Stomach smooth muscle (tissue), 2 donors: ENCODE measurements at regions not wholly inside any gene's neighbourhood (a gene's known extent, or its start where the extent isn't known, plus 50 kb on each side); places are given as distances from the start of the nearest gene placed in this dataset.
"Not testable (repeated sequence)": the region's sequence is repeated elsewhere in the genome, so short reads cannot be mapped to it uniquely, and the experiment has no call there.

Experiments
- H3K27ac ChIP-seq: one replicate; pipeline ENCODE4 v1.7.0; 2013; ENCODE audit warnings: mild to moderate bottlenecking, low read length, inconsistent platforms
- H3K27me3 ChIP-seq, 2 donors: one replicate each; pipeline ENCODE4 v1.7.0; 2013; ENCODE audit warnings: low read length in 2 of 2; ENCODE audit not compliant: insufficient read depth in 2 of 2, control insufficient read depth in 1 of 2
- H3K36me3 ChIP-seq, 2 donors: one replicate each; pipeline ENCODE4 v1.7.0; 2013; ENCODE audit warnings: low read length in 2 of 2; ENCODE audit not compliant: control insufficient read depth in 2 of 2, insufficient read depth in 2 of 2
- H3K4me1 ChIP-seq: one replicate; pipeline ENCODE4 v1.7.0; 2013; ENCODE audit warnings: low read length; ENCODE audit not compliant: control insufficient read depth, insufficient read depth
- H3K4me3 ChIP-seq, 2 donors: one replicate each; pipeline ENCODE4 v1.7.0; 2013; ENCODE audit warnings: low read length in 2 of 2
- H3K9ac ChIP-seq, 2 donors: one replicate each; pipeline ENCODE4 v1.7.0; 2013; ENCODE audit warnings: low read length in 2 of 2, mild to moderate bottlenecking in 1 of 2
- H3K9me3 ChIP-seq, 2 donors: one replicate each; pipeline ENCODE4 v1.7.0; 2013; ENCODE audit warnings: low read length in 2 of 2; ENCODE audit not compliant: control insufficient read depth in 2 of 2
- donor health status: healthy.
- donor health status: Pancreatic carcinoma.

- no peaks in the 10 kb centered on the region for H3K9me3 ChIP-seq
- H3K27me3 ChIP-seq, result no peaks in the 10 kb centered on the region
- no peak overlapping the region for H3K4me3 ChIP-seq
- H3K27ac ChIP-seq, result no peak overlapping the region
- H3K36me3 ChIP-seq, result no peaks in the 10 kb centered on the region
- H3K9ac ChIP-seq, result no peak overlapping the region
- H3K4me1 ChIP-seq, result no peaks in the 10 kb centered on the region
Observed at GRCh38 chr5:51225789-51226742, 157.2 kb upstream of the ISL1 start.

GRCh38 chr5:51227963-51228470 is 155.2 kb upstream of the ISL1 start:
- H3K36me3 ChIP-seq, result no peaks in the 10 kb centered on the region
- H3K4me3 ChIP-seq, result no peak overlapping the region
- H3K9ac ChIP-seq, result no peak overlapping the region
- H3K27me3 ChIP-seq, result no peaks in the 10 kb centered on the region
- H3K4me1 ChIP-seq, result no peaks in the 10 kb centered on the region
- H3K9me3 ChIP-seq, result no peaks in the 10 kb centered on the region
- H3K27ac ChIP-seq, result no peak overlapping the region

GRCh38 chr5:51230336-51230735 is 152.9 kb upstream of the ISL1 start:
- H3K9me3 ChIP-seq, result no peaks in the 10 kb centered on the region
- H3K27me3 ChIP-seq, result no peaks in the 10 kb centered on the region
- no peaks in the 10 kb centered on the region for H3K4me1 ChIP-seq
- no peak overlapping the region for H3K9ac ChIP-seq
- H3K27ac ChIP-seq, result no peak overlapping the region
- no peaks in the 10 kb centered on the region for H3K36me3 ChIP-seq
- no peak overlapping the region for H3K4me3 ChIP-seq

DNA sequence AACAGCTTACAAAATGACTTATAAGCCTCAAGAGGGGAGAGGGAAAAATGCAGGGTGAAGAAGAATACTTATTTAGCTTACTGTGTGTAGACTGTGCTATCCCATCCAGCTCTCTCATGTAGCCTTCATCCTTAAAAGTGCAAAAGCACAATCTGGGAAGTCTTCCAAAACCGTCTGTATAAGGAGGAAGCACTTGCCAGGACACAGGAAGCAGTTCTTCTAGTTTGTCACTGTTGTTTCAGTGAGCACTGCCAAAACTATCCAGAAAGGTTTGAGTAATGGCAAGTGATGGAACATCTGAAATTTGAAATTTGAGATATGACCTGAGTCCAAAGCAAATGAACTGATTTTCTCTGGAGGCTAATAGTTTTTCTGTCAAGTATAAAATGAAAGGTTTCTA is 140.8 kb upstream of the ISL1 start:
- no peak overlapping the region for H3K9ac ChIP-seq
- no peaks in the 10 kb centered on the region for H3K27me3 ChIP-seq
- no peak overlapping the region for H3K27ac ChIP-seq
- no peak overlapping the region for H3K4me3 ChIP-seq
- H3K9me3 ChIP-seq, result no peaks in the 10 kb centered on the region
- H3K36me3 ChIP-seq, result no peaks in the 10 kb centered on the region
- no peaks in the 10 kb centered on the region for H3K4me1 ChIP-seq

GRCh38 chr5:51250957-51251356 is 132.3 kb upstream of the ISL1 start:
- not testable (repeated sequence) for H3K27ac ChIP-seq, H3K4me3 ChIP-seq, H3K9ac ChIP-seq, H3K9me3 ChIP-seq, H3K4me1 ChIP-seq, H3K36me3 ChIP-seq, H3K27me3 ChIP-seq

- H3K9me3 ChIP-seq, result no peaks in the 10 kb centered on the region
- H3K4me1 ChIP-seq, result no peaks in the 10 kb centered on the region
- no peak overlapping the region for H3K27ac ChIP-seq
- no peaks in the 10 kb centered on the region for H3K27me3 ChIP-seq
- no peaks in the 10 kb centered on the region for H3K36me3 ChIP-seq
- no peak overlapping the region for H3K9ac ChIP-seq
- no peak overlapping the region for H3K4me3 ChIP-seq
Observed at GRCh38 chr5:51271261-51271660, 112.0 kb upstream of the ISL1 start.

DNA sequence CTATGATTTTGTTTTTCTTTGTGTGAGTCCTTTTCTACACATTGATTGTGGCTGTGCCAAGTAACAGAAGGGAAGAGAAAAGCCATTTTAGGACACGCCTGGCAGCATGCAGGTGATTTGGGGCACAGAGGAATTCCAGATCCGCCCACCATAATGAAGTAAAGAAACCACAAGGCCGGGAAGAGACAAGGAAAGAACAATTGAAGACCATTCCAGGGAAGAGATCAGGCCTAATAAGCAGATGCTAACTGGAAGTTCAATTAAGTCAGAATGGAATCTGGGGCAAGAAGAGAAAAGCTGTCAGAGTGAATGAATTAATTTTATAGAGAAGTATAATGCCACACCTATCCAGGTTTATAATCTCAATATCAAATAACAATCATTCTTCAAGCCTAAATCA is 110.2 kb upstream of the ISL1 start:
- no peaks in the 10 kb centered on the region for H3K9me3 ChIP-seq
- no peaks in the 10 kb centered on the region for H3K27me3 ChIP-seq
- H3K27ac ChIP-seq, result no peak overlapping the region
- H3K9ac ChIP-seq, result no peak overlapping the region
- H3K4me3 ChIP-seq, result no peak overlapping the region
- no peaks in the 10 kb centered on the region for H3K4me1 ChIP-seq
- no peaks in the 10 kb centered on the region for H3K36me3 ChIP-seq

- no peak overlapping the region for H3K9ac ChIP-seq
- no peaks in the 10 kb centered on the region for H3K4me1 ChIP-seq
- H3K4me3 ChIP-seq, result no peak overlapping the region
- H3K27ac ChIP-seq, result no peak overlapping the region
- H3K36me3 ChIP-seq, result no peaks in the 10 kb centered on the region
- H3K9me3 ChIP-seq, result no peaks in the 10 kb centered on the region
- no peaks in the 10 kb centered on the region for H3K27me3 ChIP-seq
Observed at GRCh38 chr5:51273871-51274270, 109.4 kb upstream of the ISL1 start.

DNA sequence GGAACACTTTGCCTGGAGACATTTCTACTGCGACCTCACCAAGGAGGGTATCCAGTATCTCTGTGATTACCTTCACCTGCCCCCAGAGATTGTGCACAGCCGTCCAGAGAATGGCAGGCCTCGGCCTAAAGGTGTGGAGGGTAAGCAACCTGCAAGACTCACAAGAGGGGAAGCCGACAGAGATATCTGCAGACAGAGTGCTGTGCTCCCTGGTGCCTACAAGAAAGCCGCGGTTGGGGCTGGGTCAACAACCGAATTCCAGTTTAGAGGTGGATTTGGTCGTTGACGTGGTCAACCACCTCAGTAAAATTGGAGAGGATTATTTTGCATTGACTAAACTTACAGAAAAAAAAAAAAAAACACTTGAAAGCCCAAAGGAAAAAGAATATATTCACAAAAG is 107.8 kb upstream of the ISL1 start:
- Histone ChIP-seq H3K9me3 (no peaks in the 10 kb centered on the region), H3K36me3 (no peaks in the 10 kb centered on the region), H3K4me3 (no peak overlapping the region), H3K9ac (no peak overlapping the region), H3K27ac (no peak overlapping the region), H3K27me3 (no peaks in the 10 kb centered on the region), H3K4me1 (no peaks in the 10 kb centered on the region)

- H3K4me1 ChIP-seq, result no peaks in the 10 kb centered on the region
- H3K27ac ChIP-seq, result no peak overlapping the region
- H3K9ac ChIP-seq, result no peak overlapping the region
- no peaks in the 10 kb centered on the region for H3K36me3 ChIP-seq
- H3K4me3 ChIP-seq, result no peak overlapping the region
- H3K27me3 ChIP-seq, result no peaks in the 10 kb centered on the region
- H3K9me3 ChIP-seq, result no peaks in the 10 kb centered on the region
Observed at GRCh38 chr5:51276250-51276649, 107.0 kb upstream of the ISL1 start.

- Histone ChIP-seq H3K36me3 (no peaks in the 10 kb centered on the region), H3K4me1 (no peaks in the 10 kb centered on the region), H3K27me3 (no peaks in the 10 kb centered on the region), H3K9me3 (no peaks in the 10 kb centered on the region), H3K4me3 (no peak overlapping the region), H3K9ac (no peak overlapping the region), H3K27ac (no peak overlapping the region)
Observed at GRCh38 chr5:51278539-51278938, 104.7 kb upstream of the ISL1 start.
